ENCODE measurements at regions not wholly inside any gene's neighbourhood (a gene's known extent, or its start where the extent isn't known, plus 50 kb on each side); places are given as distances from the start of the nearest gene placed in this dataset.
A peak's percentile ranks its signal among the peaks of the same experiment; 100 is the strongest.

- Histone ChIP-seq H3F3A (ENCODE audit: insufficient read depth, low read length, poor library complexity, severe bottlenecking) (no peaks in the 10 kb centered on the region), H3K9me2 (ENCODE audit: insufficient read depth, low read length) (no peaks in the 10 kb centered on the region), H3K9ac (ENCODE audit: low read length) (no peak overlapping the region), H3K4me3 (ENCODE audit: low read length) (no peak overlapping the region), H3K9me3 (ENCODE audit: low read length) (no peaks in the 10 kb centered on the region), H4K20me1 (ENCODE audit: insufficient read depth) (no peaks in the 10 kb centered on the region), H3K27ac (ENCODE audit: low read length) (no peak overlapping the region), H2AFZ (ENCODE audit: low read depth, low read length) (no peak overlapping the region), H3K4me2 (ENCODE audit: low read length) (no peak overlapping the region), H3K79me2 (replicated peaks; ENCODE audit: insufficient read depth, low read length) (no peaks in the 10 kb centered on the region), H3K36me3 (ENCODE audit: insufficient read depth, low read length) (no peaks in the 10 kb centered on the region), H3K27me3 (ENCODE audit: insufficient read depth, low read depth, low read length) (no peaks in the 10 kb centered on the region)
- no peak for TF ChIP-seq REST (IDR thresholded peaks at IDR 0.05; ENCODE audit: borderline replicate concordance)
- TF ChIP-seq MXI1 (conservative IDR thresholded peaks at IDR 0.05; ENCODE audit: poor library complexity, severe bottlenecking): no peak
- TF ChIP-seq POLR2AphosphoS5 (IDR thresholded peaks at IDR 0.05): no peak
- no peak for TF ChIP-seq CTCF (IDR thresholded peaks at IDR 0.05; ENCODE audit: poor library complexity, severe bottlenecking)
- TF ChIP-seq TAF1 (IDR thresholded peaks at IDR 0.05; ENCODE audit: low read depth): no peak
- TF ChIP-seq SMC3 (conservative IDR thresholded peaks at IDR 0.05; ENCODE audit: poor library complexity): no peak
- no peak for TF ChIP-seq RAD21 (conservative IDR thresholded peaks at IDR 0.05)
- no peak for TF ChIP-seq EZH2 (IDR thresholded peaks at IDR 0.05; ENCODE audit: borderline replicate concordance, insufficient read depth, low read length, poor library complexity, severe bottlenecking)
- no peak for TF ChIP-seq EP300 (conservative IDR thresholded peaks at IDR 0.05; ENCODE audit: poor library complexity, severe bottlenecking)
Measured at GRCh38 chr2:24438106-24438505, 52.9 kb upstream of the NCOA1 start.

GRCh38 chr2:24435391-24436316, 55.4 kb upstream of the NCOA1 start:
- H3K4me3 ChIP-seq (ENCODE audit: low read length): peak overlapping the region; percentile 6
- no peaks in the 10 kb centered on the region for H3K9me2 ChIP-seq (ENCODE audit: insufficient read depth, low read length)
- H3K27me3 ChIP-seq (ENCODE audit: insufficient read depth, low read depth, low read length): no peaks in the 10 kb centered on the region
- TF ChIP-seq MXI1 (conservative IDR thresholded peaks at IDR 0.05; ENCODE audit: poor library complexity, severe bottlenecking) (no peak), RAD21 (conservative IDR thresholded peaks at IDR 0.05) (no peak), EZH2 (IDR thresholded peaks at IDR 0.05; ENCODE audit: borderline replicate concordance, insufficient read depth, low read length, poor library complexity, severe bottlenecking) (no peak), TAF1 (IDR thresholded peaks at IDR 0.05; ENCODE audit: low read depth) (no peak), REST (IDR thresholded peaks at IDR 0.05; ENCODE audit: borderline replicate concordance) (no peak), SMC3 (conservative IDR thresholded peaks at IDR 0.05; ENCODE audit: poor library complexity) (no peak)
- no peaks in the 10 kb centered on the region for H3K9me3 ChIP-seq (ENCODE audit: low read length)
- H3F3A ChIP-seq (ENCODE audit: insufficient read depth, low read length, poor library complexity, severe bottlenecking): no peaks in the 10 kb centered on the region
- peak overlapping the region; percentile 0 for H3K4me2 ChIP-seq (ENCODE audit: low read length)
- no peaks in the 10 kb centered on the region for H4K20me1 ChIP-seq (ENCODE audit: insufficient read depth)
- no peaks in the 10 kb centered on the region for H3K79me2 ChIP-seq (replicated peaks; ENCODE audit: insufficient read depth, low read length)
- H2AFZ ChIP-seq (ENCODE audit: low read depth, low read length): peak overlapping the region; percentile 3
- no peaks in the 10 kb centered on the region for H3K36me3 ChIP-seq (ENCODE audit: insufficient read depth, low read length)
- H3K27ac ChIP-seq (ENCODE audit: low read length): peak overlapping the region; percentile 24
- no peak overlapping the region for H3K9ac ChIP-seq (ENCODE audit: low read length)

Data from neural cell (in vitro differentiated cells).